ENCODE measurements at regions not wholly inside any gene's neighbourhood (a gene's known extent, or its start where the extent isn't known, plus 50 kb on each side); places are given as distances from the start of the nearest gene placed in this dataset.

DNA sequence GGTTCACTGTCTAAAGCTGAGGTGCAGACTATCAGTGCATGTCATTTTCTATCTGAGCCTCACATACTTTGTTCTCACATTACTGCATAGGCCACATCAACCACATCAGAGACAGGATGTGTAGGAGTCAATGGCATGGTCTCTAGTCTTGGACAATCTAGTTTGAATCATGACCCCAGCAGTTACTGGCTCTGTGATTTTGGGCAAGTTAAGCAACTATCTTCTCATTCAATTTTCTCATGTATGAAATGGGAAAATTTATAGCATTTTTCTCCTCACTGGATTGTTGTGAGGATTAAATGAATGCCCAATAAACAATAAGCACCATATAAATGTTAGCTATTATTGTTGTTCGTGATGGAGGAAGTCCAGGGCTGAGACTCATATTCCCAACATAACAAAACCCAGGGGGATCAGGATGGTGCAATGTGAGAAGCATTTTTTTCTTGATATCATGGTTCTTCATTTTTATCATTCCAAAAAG lies 432.6 kb downstream of the LRIG3 start:
- TF ChIP-seq, protein P1, sequence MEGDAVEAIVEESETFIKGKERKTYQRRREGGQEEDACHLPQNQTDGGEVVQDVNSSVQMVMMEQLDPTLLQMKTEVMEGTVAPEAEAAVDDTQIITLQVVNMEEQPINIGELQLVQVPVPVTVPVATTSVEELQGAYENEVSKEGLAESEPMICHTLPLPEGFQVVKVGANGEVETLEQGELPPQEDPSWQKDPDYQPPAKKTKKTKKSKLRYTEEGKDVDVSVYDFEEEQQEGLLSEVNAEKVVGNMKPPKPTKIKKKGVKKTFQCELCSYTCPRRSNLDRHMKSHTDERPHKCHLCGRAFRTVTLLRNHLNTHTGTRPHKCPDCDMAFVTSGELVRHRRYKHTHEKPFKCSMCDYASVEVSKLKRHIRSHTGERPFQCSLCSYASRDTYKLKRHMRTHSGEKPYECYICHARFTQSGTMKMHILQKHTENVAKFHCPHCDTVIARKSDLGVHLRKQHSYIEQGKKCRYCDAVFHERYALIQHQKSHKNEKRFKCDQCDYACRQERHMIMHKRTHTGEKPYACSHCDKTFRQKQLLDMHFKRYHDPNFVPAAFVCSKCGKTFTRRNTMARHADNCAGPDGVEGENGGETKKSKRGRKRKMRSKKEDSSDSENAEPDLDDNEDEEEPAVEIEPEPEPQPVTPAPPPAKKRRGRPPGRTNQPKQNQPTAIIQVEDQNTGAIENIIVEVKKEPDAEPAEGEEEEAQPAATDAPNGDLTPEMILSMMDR (IDR thresholded peaks at IDR 0.05; ENCODE audit: insufficient read depth, low read length, poor library complexity, severe bottlenecking), result no peak
- TF ChIP-seq EZH2phosphoT487 (conservative IDR thresholded peaks at IDR 0.05; ENCODE audit: low read length), result no peak
